ENCODE measurements at regions not wholly inside any gene's neighbourhood (a gene's known extent, or its start where the extent isn't known, plus 50 kb on each side); places are given as distances from the start of the nearest gene placed in this dataset.

DNA sequence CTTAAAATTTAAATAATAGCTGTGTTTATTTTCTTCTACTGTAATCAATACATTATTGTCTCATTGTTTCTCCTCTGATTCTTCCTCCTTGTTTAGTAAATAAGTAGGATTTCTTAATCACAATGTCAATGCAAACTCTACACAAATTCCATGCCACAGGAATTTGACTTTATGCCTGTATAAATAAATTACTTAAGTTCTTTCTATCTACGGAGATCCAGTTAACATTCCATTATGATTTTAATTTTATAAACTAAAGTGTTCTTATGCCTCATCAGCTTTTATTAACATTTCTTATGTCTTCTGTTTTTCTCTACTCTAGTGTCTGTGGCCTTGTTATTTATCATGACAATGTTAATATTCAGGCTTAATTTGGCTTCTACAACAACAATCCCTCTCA is 1169.2 kb downstream of the GRIK2 start:
- TF ChIP-seq, protein P1, sequence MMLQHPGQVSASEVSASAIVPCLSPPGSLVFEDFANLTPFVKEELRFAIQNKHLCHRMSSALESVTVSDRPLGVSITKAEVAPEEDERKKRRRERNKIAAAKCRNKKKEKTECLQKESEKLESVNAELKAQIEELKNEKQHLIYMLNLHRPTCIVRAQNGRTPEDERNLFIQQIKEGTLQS (IDR thresholded peaks at IDR 0.05; ENCODE audit: insufficient read depth, low read depth, low read length), result no peak
- no peak for TF ChIP-seq POLR2A (IDR thresholded peaks at IDR 0.05; ENCODE audit: control extremely low read depth in 1 of 2, low read depth in 2 of 2, low read length in 2 of 2)
- TF ChIP-seq, protein P2, sequence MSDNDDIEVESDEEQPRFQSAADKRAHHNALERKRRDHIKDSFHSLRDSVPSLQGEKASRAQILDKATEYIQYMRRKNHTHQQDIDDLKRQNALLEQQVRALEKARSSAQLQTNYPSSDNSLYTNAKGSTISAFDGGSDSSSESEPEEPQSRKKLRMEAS (IDR thresholded peaks at IDR 0.05), result no peak
- no peak for TF ChIP-seq FOSL1 (IDR thresholded peaks at IDR 0.05; ENCODE audit: insufficient read depth, low read depth, low read length)
- no peak for TF ChIP-seq RNF2 (IDR thresholded peaks at IDR 0.05; ENCODE audit: borderline replicate concordance, low read depth, low read length, missing control alignments, poor library complexity, severe bottlenecking)
- TF ChIP-seq TAF1 (IDR thresholded peaks at IDR 0.05; ENCODE audit: low read depth, low read length), result no peak
- TF ChIP-seq, protein P3, sequence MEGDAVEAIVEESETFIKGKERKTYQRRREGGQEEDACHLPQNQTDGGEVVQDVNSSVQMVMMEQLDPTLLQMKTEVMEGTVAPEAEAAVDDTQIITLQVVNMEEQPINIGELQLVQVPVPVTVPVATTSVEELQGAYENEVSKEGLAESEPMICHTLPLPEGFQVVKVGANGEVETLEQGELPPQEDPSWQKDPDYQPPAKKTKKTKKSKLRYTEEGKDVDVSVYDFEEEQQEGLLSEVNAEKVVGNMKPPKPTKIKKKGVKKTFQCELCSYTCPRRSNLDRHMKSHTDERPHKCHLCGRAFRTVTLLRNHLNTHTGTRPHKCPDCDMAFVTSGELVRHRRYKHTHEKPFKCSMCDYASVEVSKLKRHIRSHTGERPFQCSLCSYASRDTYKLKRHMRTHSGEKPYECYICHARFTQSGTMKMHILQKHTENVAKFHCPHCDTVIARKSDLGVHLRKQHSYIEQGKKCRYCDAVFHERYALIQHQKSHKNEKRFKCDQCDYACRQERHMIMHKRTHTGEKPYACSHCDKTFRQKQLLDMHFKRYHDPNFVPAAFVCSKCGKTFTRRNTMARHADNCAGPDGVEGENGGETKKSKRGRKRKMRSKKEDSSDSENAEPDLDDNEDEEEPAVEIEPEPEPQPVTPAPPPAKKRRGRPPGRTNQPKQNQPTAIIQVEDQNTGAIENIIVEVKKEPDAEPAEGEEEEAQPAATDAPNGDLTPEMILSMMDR (IDR thresholded peaks at IDR 0.05; ENCODE audit: control extremely low read depth in 1 of 3, insufficient read depth in 1 of 3, low read depth in 1 of 3, low read length in 3 of 3), result no peak
- TF ChIP-seq EZH2 (IDR thresholded peaks at IDR 0.05; ENCODE audit: low read depth, low read length, severe bottlenecking), result no peak
- no peak for TF ChIP-seq TEAD4 (IDR thresholded peaks at IDR 0.05; ENCODE audit: low read depth, low read length)
- TF ChIP-seq JUND (IDR thresholded peaks at IDR 0.05; ENCODE audit: low read length), result no peak
- TF ChIP-seq POLR2AphosphoS5 (IDR thresholded peaks at IDR 0.05; ENCODE audit: low read depth, low read length), result no peak
- no peak for TF ChIP-seq JUN (IDR thresholded peaks at IDR 0.05; ENCODE audit: low read depth, low read length)
- TF ChIP-seq ZNF274 (IDR thresholded peaks at IDR 0.05; ENCODE audit: borderline replicate concordance, extremely low read depth, low read length), result no peak
- TF ChIP-seq KDM1A (IDR thresholded peaks at IDR 0.05; ENCODE audit: borderline replicate concordance, low read length), result no peak

Data from H1 (cell line).